CD4-positive, alpha-beta T cell (primary cell): ENCODE measurements at regions not wholly inside any gene's neighbourhood (a gene's known extent, or its start where the extent isn't known, plus 50 kb on each side); places are given as distances from the start of the nearest gene placed in this dataset.

Experiments
- ATAC-seq: fragments of 200-7000 bp; cut with Tn5 transposase; one replicate; pipeline ENCODE4 v1.10.0; 2022; ENCODE audit warnings: mild to moderate bottlenecking; ENCODE audit not compliant: poor library complexity
- CTCF ChIA-PET: fragments of 350-600 bp; sonication (Branson Sonifier 250); formaldehyde crosslinking; loops from one replicate; lab custom pipeline; 2021; ENCODE audit warnings: antibody characterized with exemption, inconsistent platforms; lab: Charles Lee
- POLR2A ChIA-PET: fragments of 350-600 bp; sonication (Branson Sonifier 250); formaldehyde crosslinking; loops from one replicate; lab custom pipeline; 2021; ENCODE audit warnings: antibody characterized with exemption, inconsistent platforms; lab: Charles Lee
- DNase-seq, 14 experiments: peaks; one replicate each; pipeline ENCODE4 v3.0.0-alpha.2; 2013 to 2020; ENCODE audit warnings: mixed read lengths in 2 of 14
- H3K27ac ChIP-seq, 2 donors: one replicate each; pipeline versions ENCODE4 v1.5.1 to v1.7.0; 2013; ENCODE audit warnings: low read length in 2 of 2, low read depth in 1 of 2, mild to moderate bottlenecking in 1 of 2
- H3K27me3 ChIP-seq, 2 experiments: 1 replicate in 1 of 2; 2 replicates in 1 of 2; pipeline versions ENCODE4 v1.6.1 to v1.7.0; 2013; ENCODE audit warnings: low read length in 2 of 2, control low read depth in 1 of 2, mild to moderate bottlenecking in 1 of 2, moderate library complexity in 1 of 2; ENCODE audit not compliant: insufficient read depth in 2 of 2, control insufficient read depth in 1 of 2
- H3K36me3 ChIP-seq: one replicate; pipeline ENCODE4 v1.6.1; 2013; ENCODE audit warnings: low read length, control low read depth; ENCODE audit not compliant: insufficient read depth
- H3K4me1 ChIP-seq: one replicate; pipeline ENCODE4 v1.6.1; 2013; ENCODE audit warnings: low read length, control low read depth; ENCODE audit not compliant: insufficient read depth
- H3K4me3 ChIP-seq: one replicate; pipeline ENCODE4 v1.5.1; 2013; ENCODE audit warnings: mild to moderate bottlenecking, low read length, moderate library complexity
- H3K9me3 ChIP-seq, 2 experiments: 1 replicate in 1 of 2; 2 replicates in 1 of 2; pipeline versions ENCODE4 v1.6.1 to v1.7.0; 2013; ENCODE audit warnings: low read length in 2 of 2, mild to moderate bottlenecking in 2 of 2, control low read depth in 1 of 2, moderate library complexity in 1 of 2; ENCODE audit not compliant: control insufficient read depth in 1 of 2, insufficient read depth in 1 of 2
- H3K27ac Mint-ChIP-seq: one replicate; pipeline ENCODE4 v1.8.0; 2020; ENCODE audit warnings: mixed read lengths
- H3K27me3 Mint-ChIP-seq: one replicate; pipeline ENCODE4 v1.8.0; 2021; ENCODE audit warnings: mixed read lengths
- H3K36me3 Mint-ChIP-seq: one replicate; pipeline ENCODE4 v1.8.0; 2021; ENCODE audit warnings: low read depth, mixed read lengths
- H3K4me1 Mint-ChIP-seq: one replicate; pipeline ENCODE4 v1.8.0; 2021; ENCODE audit warnings: low read depth, mixed read lengths
- H3K4me3 Mint-ChIP-seq: one replicate; pipeline ENCODE4 v1.8.0; 2020; ENCODE audit warnings: mild to moderate bottlenecking, mixed read lengths
- H3K9me3 Mint-ChIP-seq: one replicate; pipeline ENCODE4 v1.8.0; 2020; ENCODE audit warnings: mixed read lengths
- CTCF ChIP-seq: fragments of 200-600 bp; IDR thresholded peaks from one replicate; pipeline ENCODE4 v1.8.0; 2022; ENCODE audit warnings: antibody characterized with exemption, mild to moderate bottlenecking
- intact Hi-C, 2 experiments: fragments of 100-400 bp; cut with DNase I in 1 of 2; cut with micrococcal nuclease in 1 of 2; formaldehyde crosslinking; loops; one replicate each; pipeline versions ENCODE4 v1.15.1 to v1.9.0; 2023 to 2025; cut with DNase I, micrococcal nuclease

GRCh38 chr5:137563301-137563645, 64.1 kb upstream of the SPOCK1 start:
- Histone ChIP-seq H3K4me3 (no peak overlapping the region), H3K36me3 (no peaks in the 10 kb centered on the region), H3K4me1 (peaks cover 3% of the 10 kb centered on the region), H3K27me3 (peaks cover 4 to 5% of the 10 kb centered on the region in 2 experiments), H3K27ac (no peak overlapping the region), H3K9me3 (no peaks in the 10 kb centered on the region)
- Mint-ChIP-seq H3K36me3 (no peaks in the 10 kb centered on the region), H3K9me3 (no peaks in the 10 kb centered on the region), H3K27me3 (peaks cover 32% of the 10 kb centered on the region), H3K27ac (no peak overlapping the region), H3K4me1 (no peaks in the 10 kb centered on the region), H3K4me3 (no peak overlapping the region)
- DNase-seq, result no peak
- intact Hi-C loops, result no loop called here
- POLR2A ChIA-PET, result no interaction called here
- no peak for TF ChIP-seq CTCF
- ATAC-seq, result no peak
- CTCF ChIA-PET, result no interaction called here

- Mint-ChIP-seq H3K27ac (no peak overlapping the region), H3K36me3 (no peaks in the 10 kb centered on the region), H3K9me3 (no peaks in the 10 kb centered on the region), H3K27me3 (peaks cover 31% of the 10 kb centered on the region), H3K4me1 (no peaks in the 10 kb centered on the region), H3K4me3 (no peak overlapping the region)
- H3K9me3 ChIP-seq, result no peaks in the 10 kb centered on the region
- H3K27ac ChIP-seq, result no peak overlapping the region
- H3K4me1 ChIP-seq, result peaks cover 3% of the 10 kb centered on the region
- DNase-seq (no peak), ATAC-seq (no peak)
- ChIA-PET CTCF (interaction anchor here (1.5 to 1.6 kb wide), 2 partner anchors 9 to 13 kb away, joined by 3 read pairs; no protein-coding TSS in a partner anchor), POLR2A (no interaction called here)
- H3K4me3 ChIP-seq, result no peak overlapping the region
- intact Hi-C loops, result no loop called here
- no peak for TF ChIP-seq CTCF
- H3K27me3 ChIP-seq, result peaks cover 4 to 5% of the 10 kb centered on the region in 2 experiments
- H3K36me3 ChIP-seq, result no peaks in the 10 kb centered on the region
These were observed 62.5 kb upstream of the SPOCK1 start for GRCh38 chr5:137561608-137562007.

- TF ChIP-seq CTCF, result no peak
- H3K27me3 ChIP-seq, result peaks cover 4 to 5% of the 10 kb centered on the region in 2 experiments
- no peaks in the 10 kb centered on the region for H3K9me3 ChIP-seq
- peaks cover 3% of the 10 kb centered on the region for H3K4me1 ChIP-seq
- Mint-ChIP-seq H3K27ac (no peak overlapping the region), H3K9me3 (no peaks in the 10 kb centered on the region), H3K4me1 (no peaks in the 10 kb centered on the region), H3K36me3 (no peaks in the 10 kb centered on the region), H3K4me3 (no peak overlapping the region), H3K27me3 (peaks cover 21% of the 10 kb centered on the region)
- H3K27ac ChIP-seq, result no peak overlapping the region
- intact Hi-C loops, result no loop called here
- H3K4me3 ChIP-seq, result no peak overlapping the region
- POLR2A ChIA-PET, result no interaction called here
- no peak for DNase-seq
- no peaks in the 10 kb centered on the region for H3K36me3 ChIP-seq
- CTCF ChIA-PET, result no interaction called here
- ATAC-seq, result no peak
These were observed 61.3 kb upstream of the SPOCK1 start for GRCh38 chr5:137560420-137560819.
